ENCODE measurements at regions not wholly inside any gene's neighbourhood (a gene's known extent, or its start where the extent isn't known, plus 50 kb on each side); places are given as distances from the start of the nearest gene placed in this dataset.
A peak's percentile ranks its signal among the peaks of the same experiment; 100 is the strongest.

- Mint-ChIP-seq H3K4me1 (peaks cover 3% of the 10 kb centered on the region), H3K27ac (no peak overlapping the region), H3K4me3 (no peak overlapping the region), H3K27me3 (ENCODE audit: insufficient read depth, low read depth) (no peaks in the 10 kb centered on the region), H3K9me3 (no peaks in the 10 kb centered on the region), H3K36me3 (no peaks in the 10 kb centered on the region)
- H2AFZ ChIP-seq (replicated peaks): no peak overlapping the region
- no peaks in the 10 kb centered on the region for H4K20me1 ChIP-seq (ENCODE audit: low read depth)
- no peaks in the 10 kb centered on the region for H3F3A ChIP-seq (ENCODE audit: low read depth)
- no peaks in the 10 kb centered on the region for H3K9me3 ChIP-seq (ENCODE audit: low read depth)
- no peaks in the 10 kb centered on the region for H3K79me2 ChIP-seq (ENCODE audit: low read depth)
- no peak overlapping the region for H3K27ac ChIP-seq
- no peak overlapping the region for H3K4me3 ChIP-seq
- peaks cover 5% of the 10 kb centered on the region for H3K4me1 ChIP-seq
- no peaks in the 10 kb centered on the region for H3K36me3 ChIP-seq
- no peak overlapping the region for H3K9ac ChIP-seq
- H3K27me3 ChIP-seq: no peaks in the 10 kb centered on the region
- DNase-seq (ENCODE audit: low spot score): no peak
- no peak for TF ChIP-seq EZH2phosphoT487 (IDR thresholded peaks at IDR 0.05)
- no peak for TF ChIP-seq CTCF (IDR thresholded peaks at IDR 0.05)
- no peak for TF ChIP-seq EZH2 (IDR thresholded peaks at IDR 0.05)
- no peak overlapping the region for H3K4me2 ChIP-seq
These were observed 155.4 kb upstream of the SMIM21 start for GRCh38 chr18:75582940-75583339.

GRCh38 chr18:75582406-75582821 lies 154.9 kb upstream of the SMIM21 start:
- Histone ChIP-seq H3F3A (ENCODE audit: low read depth) (no peaks in the 10 kb centered on the region), H3K9me3 (ENCODE audit: low read depth) (no peaks in the 10 kb centered on the region), H4K20me1 (ENCODE audit: low read depth) (no peaks in the 10 kb centered on the region), H3K79me2 (ENCODE audit: low read depth) (no peaks in the 10 kb centered on the region), H3K36me3 (no peaks in the 10 kb centered on the region), H3K9ac (no peak overlapping the region), H3K4me1 (peaks cover 5% of the 10 kb centered on the region), H3K4me3 (no peak overlapping the region), H3K27me3 (no peaks in the 10 kb centered on the region), H3K4me2 (no peak overlapping the region), H2AFZ (replicated peaks) (no peak overlapping the region), H3K27ac (no peak overlapping the region)
- Mint-ChIP-seq H3K36me3 (no peaks in the 10 kb centered on the region), H3K4me1 (peaks cover 3% of the 10 kb centered on the region), H3K27ac (no peak overlapping the region), H3K4me3 (no peak overlapping the region), H3K9me3 (no peaks in the 10 kb centered on the region), H3K27me3 (ENCODE audit: insufficient read depth, low read depth) (no peaks in the 10 kb centered on the region)
- no peak for DNase-seq (ENCODE audit: low spot score)
- no peak for TF ChIP-seq EZH2phosphoT487 (IDR thresholded peaks at IDR 0.05)

GRCh38 chr18:75581336-75582131 lies 154.0 kb upstream of the SMIM21 start:
- Mint-ChIP-seq H3K9me3 (no peaks in the 10 kb centered on the region), H3K4me1 (peaks cover 3% of the 10 kb centered on the region), H3K36me3 (no peaks in the 10 kb centered on the region), H3K27me3 (ENCODE audit: insufficient read depth, low read depth) (no peaks in the 10 kb centered on the region), H3K4me3 (no peak overlapping the region), H3K27ac (no peak overlapping the region)
- Histone ChIP-seq H3K4me1 (peaks cover 5% of the 10 kb centered on the region), H3K36me3 (no peaks in the 10 kb centered on the region), H4K20me1 (ENCODE audit: low read depth) (no peaks in the 10 kb centered on the region), H3K9ac (no peak overlapping the region), H3K27me3 (no peaks in the 10 kb centered on the region), H3K79me2 (ENCODE audit: low read depth) (no peaks in the 10 kb centered on the region), H3K27ac (no peak overlapping the region), H3F3A (ENCODE audit: low read depth) (no peaks in the 10 kb centered on the region), H2AFZ (replicated peaks) (peak overlapping the region; percentile 48), H3K4me2 (peak overlapping the region; percentile 3), H3K4me3 (no peak overlapping the region), H3K9me3 (ENCODE audit: low read depth) (no peaks in the 10 kb centered on the region)
- DNase-seq (ENCODE audit: low spot score): peak; percentile 6
- TF ChIP-seq CTCF (IDR thresholded peaks at IDR 0.05): no peak
- no peak for TF ChIP-seq EZH2 (IDR thresholded peaks at IDR 0.05)
- no peak for TF ChIP-seq EZH2phosphoT487 (IDR thresholded peaks at IDR 0.05)

- no peak overlapping the region for H2AFZ ChIP-seq (replicated peaks)
- Mint-ChIP-seq H3K9me3 (no peaks in the 10 kb centered on the region), H3K4me1 (no peaks in the 10 kb centered on the region), H3K27me3 (ENCODE audit: insufficient read depth, low read depth) (no peaks in the 10 kb centered on the region), H3K4me3 (no peak overlapping the region), H3K27ac (no peak overlapping the region), H3K36me3 (no peaks in the 10 kb centered on the region)
- no peaks in the 10 kb centered on the region for H3K9me3 ChIP-seq (ENCODE audit: low read depth)
- no peak overlapping the region for H3K9ac ChIP-seq
- no peaks in the 10 kb centered on the region for H3K27me3 ChIP-seq
- H3K4me3 ChIP-seq: no peak overlapping the region
- DNase-seq (ENCODE audit: low spot score): no peak
- H3K79me2 ChIP-seq (ENCODE audit: low read depth): no peaks in the 10 kb centered on the region
- H3K36me3 ChIP-seq: no peaks in the 10 kb centered on the region
- no peaks in the 10 kb centered on the region for H3K4me1 ChIP-seq
- TF ChIP-seq EZH2phosphoT487 (IDR thresholded peaks at IDR 0.05) (no peak), EZH2 (IDR thresholded peaks at IDR 0.05) (no peak), CTCF (IDR thresholded peaks at IDR 0.05) (no peak)
- H3F3A ChIP-seq (ENCODE audit: low read depth): no peaks in the 10 kb centered on the region
- H3K4me2 ChIP-seq: no peak overlapping the region
- no peaks in the 10 kb centered on the region for H4K20me1 ChIP-seq (ENCODE audit: low read depth)
- H3K27ac ChIP-seq: no peak overlapping the region
These were observed 146.7 kb upstream of the SMIM21 start for GRCh38 chr18:75574187-75574586.
